NCI-H2196 treated with DMSO at 0.1 percent for 48 hours (cell line): ENCODE measurements at regions not wholly inside any gene's neighbourhood (a gene's known extent, or its start where the extent isn't known, plus 50 kb on each side); places are given as distances from the start of the nearest gene placed in this dataset.

Source experiments
- DNase-seq: peaks from one replicate; lab custom pipeline; 2025; ENCODE audit not compliant: unreplicated experiment; lab: John Stamatoyannopoulos, UW

GRCh38 chr18:27704736-27705361, 472.1 kb downstream of the CDH2 start:
- no peak for DNase-seq

GRCh38 chr18:27699137-27699536, 477.8 kb downstream of the CDH2 start:
- no peak for DNase-seq

- no peak for DNase-seq
These were observed 480.8 kb downstream of the CDH2 start for GRCh38 chr18:27696148-27696547.

- DNase-seq, result no peak
These were observed 481.4 kb downstream of the CDH2 start for GRCh38 chr18:27695503-27695902.

- no peak for DNase-seq
These were observed 481.9 kb downstream of the CDH2 start for GRCh38 chr18:27695052-27695451.

- no peak for DNase-seq
These were observed 488.3 kb downstream of the CDH2 start for GRCh38 chr18:27688581-27688980.

GRCh38 chr18:27687351-27687979, 489.5 kb downstream of the CDH2 start:
- no peak for DNase-seq

- DNase-seq, result no peak
These were observed 491.0 kb downstream of the CDH2 start for GRCh38 chr18:27685807-27686412.

- DNase-seq, result no peak
These were observed 491.8 kb downstream of the CDH2 start for GRCh38 chr18:27685091-27685490.

- DNase-seq, result no peak
These were observed 489.3 kb upstream of the CHST9 start for GRCh38 chr18:27674411-27674810.

GRCh38 chr18:27673861-27674260, 488.8 kb upstream of the CHST9 start:
- DNase-seq, result no peak

- DNase-seq, result no peak
These were observed 483.1 kb upstream of the CHST9 start for GRCh38 chr18:27668158-27668557.

GRCh38 chr18:27667064-27667463, 482.0 kb upstream of the CHST9 start:
- DNase-seq, result no peak

GRCh38 chr18:27666016-27666415, 480.9 kb upstream of the CHST9 start:
- no peak for DNase-seq

GRCh38 chr18:27665264-27665799, 480.2 kb upstream of the CHST9 start:
- no peak for DNase-seq

- no peak for DNase-seq
These were observed 477.8 kb upstream of the CHST9 start for GRCh38 chr18:27662949-27663348.

GRCh38 chr18:27662537-27662936, 477.4 kb upstream of the CHST9 start:
- DNase-seq, result no peak

- no peak for DNase-seq
These were observed 476.4 kb upstream of the CHST9 start for GRCh38 chr18:27661320-27662018.

GRCh38 chr18:27656905-27657304, 471.8 kb upstream of the CHST9 start:
- DNase-seq, result no peak

GRCh38 chr18:27656167-27656778, 471.2 kb upstream of the CHST9 start:
- no peak for DNase-seq

GRCh38 chr18:27653247-27653646, 468.1 kb upstream of the CHST9 start:
- no peak for DNase-seq
